Caco-2 (cell line): ENCODE measurements at regions not wholly inside any gene's neighbourhood (a gene's known extent, or its start where the extent isn't known, plus 50 kb on each side); places are given as distances from the start of the nearest gene placed in this dataset.
"Not testable (repeated sequence)": the region's sequence is repeated elsewhere in the genome, so short reads cannot be mapped to it uniquely, and the experiment has no call there.

Experiments
- BruUV-seq: library from RNA; stranded (reverse); fragments of 400-500 nt; replicated peaks from 2 replicates; lab custom pipeline; 2021; lab: Mats Ljungman, UMichigan
- CTCF ChIA-PET: fragments of 300-600 bp; sonication (Branson Sonifier 250); formaldehyde crosslinking; loops from one replicate; lab custom pipeline; 2022; ENCODE audit warnings: antibody characterized with exemption; lab: Charles Lee
- POLR2A ChIA-PET: fragments of 300-600 bp; sonication (Branson Sonifier 250); formaldehyde crosslinking; loops from one replicate; lab custom pipeline; 2022; ENCODE audit warnings: antibody characterized with exemption; lab: Charles Lee
- DNase-seq, 2 experiments: peaks; one replicate each; pipeline versions ENCODE4 v3.0.0 to v3.0.0-alpha.2; 2020 to 2022
- H3K27me3 ChIP-seq: replicated peaks from 2 replicates; pipeline ENCODE4 v1.6.0; 2011; ENCODE audit warnings: low read length; ENCODE audit not compliant: control insufficient read depth, insufficient read depth
- H3K36me3 ChIP-seq: 2 replicates; pipeline ENCODE4 v1.5.1; 2011; ENCODE audit warnings: low read length; ENCODE audit not compliant: control insufficient read depth, insufficient read depth
- H3K4me1 ChIP-seq: fragments of 250-450 bp; sonication (Bioruptor Pico); 2 replicates; pipeline ENCODE4 v1.5.1; 2020; ENCODE audit warnings: mild to moderate bottlenecking
- H3K4me3 ChIP-seq: 2 replicates; pipeline ENCODE4 v1.5.1; 2011; ENCODE audit warnings: low read depth, mild to moderate bottlenecking, control low read depth, low read length
- H3K9me3 ChIP-seq: fragments of 250-450 bp; sonication (Bioruptor Pico); 2 replicates; pipeline ENCODE4 v1.5.1; 2020; ENCODE audit warnings: mild to moderate bottlenecking, moderate library complexity
- H3K27ac Mint-ChIP-seq: one replicate; pipeline ENCODE4 v1.8.0; 2022; ENCODE audit warnings: mixed read lengths; ENCODE audit not compliant: unreplicated experiment
- H3K27me3 Mint-ChIP-seq: one replicate; pipeline ENCODE4 v1.8.0; 2022; ENCODE audit warnings: mixed read lengths; ENCODE audit not compliant: insufficient read depth, unreplicated experiment
- H3K36me3 Mint-ChIP-seq: one replicate; pipeline ENCODE4 v1.8.0; 2022; ENCODE audit warnings: mild to moderate bottlenecking, mixed read lengths; ENCODE audit not compliant: insufficient read depth, unreplicated experiment
- H3K4me1 Mint-ChIP-seq: one replicate; pipeline ENCODE4 v1.8.0; 2022; ENCODE audit warnings: low read depth, mixed read lengths; ENCODE audit not compliant: unreplicated experiment
- H3K4me3 Mint-ChIP-seq: one replicate; pipeline ENCODE4 v1.8.0; 2022; ENCODE audit warnings: mild to moderate bottlenecking, moderate library complexity, mixed read lengths; ENCODE audit not compliant: unreplicated experiment
- H3K9me3 Mint-ChIP-seq: one replicate; pipeline ENCODE4 v1.8.0; 2022; ENCODE audit warnings: mixed read lengths; ENCODE audit not compliant: unreplicated experiment
- intact Hi-C: fragments of 100-400 bp; cut with micrococcal nuclease; formaldehyde crosslinking; loops from one replicate; pipeline ENCODE4 v1.10.0; 2022; ENCODE audit not compliant: unreplicated experiment
- TF ChIP-seq, protein P1 (sequence below), 2 experiments: fragments of 200-600 bp in 1 of 2; IDR thresholded peaks; 1 replicate in 1 of 2; 2 replicates in 1 of 2; pipeline versions ENCODE4 v1.5.1 to v1.8.0; 2011 to 2022; ENCODE audit warnings: antibody characterized with exemption in 1 of 2, control low read depth in 1 of 2, inconsistent platforms in 1 of 2, low read depth in 1 of 2, low read length in 1 of 2, mild to moderate bottlenecking in 1 of 2, moderate library complexity in 1 of 2; ENCODE audit not compliant: insufficient read depth in 1 of 2, severe bottlenecking in 1 of 2, unreplicated experiment in 1 of 2

DNA sequence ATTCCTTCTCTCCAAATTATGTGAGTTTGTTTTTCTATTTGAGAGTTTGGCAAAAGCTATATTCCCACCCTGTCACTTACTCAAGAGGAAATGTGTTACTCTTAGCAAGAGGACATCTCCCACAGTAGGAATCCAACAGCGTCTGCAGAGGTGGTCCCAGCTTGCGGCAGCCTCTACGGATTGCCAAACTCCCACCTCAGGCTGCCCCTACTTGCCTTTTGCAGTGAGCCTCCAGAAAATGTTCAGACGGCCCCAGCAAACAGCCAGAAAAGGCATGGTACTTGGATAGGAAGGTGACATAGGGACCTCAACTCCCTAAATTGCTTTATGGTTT is 158.4 kb downstream of the SUCLG1 start:
- H3K9me3 Mint-ChIP-seq: peaks cover 29% of the 10 kb centered on the region
- peaks cover 50% of the 10 kb centered on the region for H3K4me1 ChIP-seq
- BruUV-seq: no TSS peak
- TF ChIP-seq, protein P1, sequence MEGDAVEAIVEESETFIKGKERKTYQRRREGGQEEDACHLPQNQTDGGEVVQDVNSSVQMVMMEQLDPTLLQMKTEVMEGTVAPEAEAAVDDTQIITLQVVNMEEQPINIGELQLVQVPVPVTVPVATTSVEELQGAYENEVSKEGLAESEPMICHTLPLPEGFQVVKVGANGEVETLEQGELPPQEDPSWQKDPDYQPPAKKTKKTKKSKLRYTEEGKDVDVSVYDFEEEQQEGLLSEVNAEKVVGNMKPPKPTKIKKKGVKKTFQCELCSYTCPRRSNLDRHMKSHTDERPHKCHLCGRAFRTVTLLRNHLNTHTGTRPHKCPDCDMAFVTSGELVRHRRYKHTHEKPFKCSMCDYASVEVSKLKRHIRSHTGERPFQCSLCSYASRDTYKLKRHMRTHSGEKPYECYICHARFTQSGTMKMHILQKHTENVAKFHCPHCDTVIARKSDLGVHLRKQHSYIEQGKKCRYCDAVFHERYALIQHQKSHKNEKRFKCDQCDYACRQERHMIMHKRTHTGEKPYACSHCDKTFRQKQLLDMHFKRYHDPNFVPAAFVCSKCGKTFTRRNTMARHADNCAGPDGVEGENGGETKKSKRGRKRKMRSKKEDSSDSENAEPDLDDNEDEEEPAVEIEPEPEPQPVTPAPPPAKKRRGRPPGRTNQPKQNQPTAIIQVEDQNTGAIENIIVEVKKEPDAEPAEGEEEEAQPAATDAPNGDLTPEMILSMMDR (IDR thresholded peaks at IDR 0.05; ENCODE audit: insufficient read depth in 1 of 2, low read depth in 1 of 2, low read length in 1 of 2, severe bottlenecking in 1 of 2, unreplicated experiment in 1 of 2): no peak
- H3K4me3 ChIP-seq: no peak overlapping the region
- no peak overlapping the region for H3K27ac Mint-ChIP-seq
- ChIA-PET POLR2A (no interaction called here), CTCF (interaction anchor here (1.7 kb wide), 1 partner anchor 14 kb away, joined by 7 read pairs; no protein-coding TSS in a partner anchor)
- H3K27me3 ChIP-seq: no peaks in the 10 kb centered on the region
- intact Hi-C loops: loop anchor here (1.0 kb wide), 2 partner anchors 53 to 479 kb away; no protein-coding TSS in a partner anchor
- no peak overlapping the region for H3K4me3 Mint-ChIP-seq
- H3K36me3 Mint-ChIP-seq: no peaks in the 10 kb centered on the region
- peaks cover 42% of the 10 kb centered on the region for H3K4me1 Mint-ChIP-seq
- H3K27me3 Mint-ChIP-seq: no peaks in the 10 kb centered on the region
- DNase-seq: no peak
- H3K36me3 ChIP-seq: no peaks in the 10 kb centered on the region; the same call in 1 of the 2 replicates
- peaks cover 14% of the 10 kb centered on the region; the same call in 1 of the 2 replicates for H3K9me3 ChIP-seq

DNA sequence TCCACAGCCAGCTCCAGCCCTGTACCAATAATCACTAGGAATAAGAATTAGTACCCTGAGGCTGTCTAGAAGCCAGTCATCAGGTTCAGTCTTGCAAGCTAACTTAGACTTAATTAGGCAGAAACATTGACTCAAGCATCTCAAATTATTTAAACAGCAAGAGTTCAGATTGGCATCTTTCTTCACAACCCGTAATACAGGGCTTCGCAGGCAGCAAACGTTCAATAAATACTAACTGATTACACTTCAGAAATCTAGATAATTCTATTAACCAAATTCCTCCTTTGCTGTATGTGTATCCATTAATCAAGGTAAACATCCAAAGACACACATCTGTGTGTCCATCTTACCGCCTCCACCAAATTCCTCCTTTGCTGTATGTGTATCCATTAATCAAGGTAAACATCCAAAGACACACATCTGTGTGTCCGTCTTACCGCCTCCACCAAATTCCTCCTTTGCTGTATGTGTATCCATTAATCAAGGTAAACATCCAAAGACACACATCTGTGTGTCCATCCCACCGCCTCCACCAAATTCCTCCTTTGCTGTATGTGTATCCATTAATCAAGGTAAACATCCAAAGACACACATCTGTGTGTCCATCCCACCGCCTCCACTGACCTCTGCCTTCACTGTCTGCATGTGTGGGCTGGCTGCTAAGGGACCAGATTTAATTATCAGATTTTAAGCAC is 158.9 kb downstream of the SUCLG1 start:
- BruUV-seq, H3K4me3 Mint-ChIP-seq, H3K4me3 ChIP-seq, H3K36me3 Mint-ChIP-seq, POLR2A ChIA-PET, H3K27me3 Mint-ChIP-seq, H3K27me3 ChIP-seq, H3K36me3 ChIP-seq: not testable (repeated sequence)
- peaks cover 42% of the 10 kb centered on the region for H3K4me1 Mint-ChIP-seq
- H3K4me1 ChIP-seq: peaks cover 50% of the 10 kb centered on the region
- peak; percentile 73 to 85 for DNase-seq
- intact Hi-C loops: loop anchor here (1.0 kb wide), 2 partner anchors 53 to 479 kb away; no protein-coding TSS in a partner anchor
- CTCF ChIA-PET: interaction anchor here (1.1 to 1.7 kb wide), 2 partner anchors 15 to 277 kb away, joined by 3 to 7 read pairs; no protein-coding TSS in a partner anchor
- H3K9me3 ChIP-seq: peaks cover 11% of the 10 kb centered on the region; the same call in 1 of the 2 replicates
- peaks cover 24% of the 10 kb centered on the region for H3K9me3 Mint-ChIP-seq
- peak overlapping the region; percentile 65 for H3K27ac Mint-ChIP-seq

DNA sequence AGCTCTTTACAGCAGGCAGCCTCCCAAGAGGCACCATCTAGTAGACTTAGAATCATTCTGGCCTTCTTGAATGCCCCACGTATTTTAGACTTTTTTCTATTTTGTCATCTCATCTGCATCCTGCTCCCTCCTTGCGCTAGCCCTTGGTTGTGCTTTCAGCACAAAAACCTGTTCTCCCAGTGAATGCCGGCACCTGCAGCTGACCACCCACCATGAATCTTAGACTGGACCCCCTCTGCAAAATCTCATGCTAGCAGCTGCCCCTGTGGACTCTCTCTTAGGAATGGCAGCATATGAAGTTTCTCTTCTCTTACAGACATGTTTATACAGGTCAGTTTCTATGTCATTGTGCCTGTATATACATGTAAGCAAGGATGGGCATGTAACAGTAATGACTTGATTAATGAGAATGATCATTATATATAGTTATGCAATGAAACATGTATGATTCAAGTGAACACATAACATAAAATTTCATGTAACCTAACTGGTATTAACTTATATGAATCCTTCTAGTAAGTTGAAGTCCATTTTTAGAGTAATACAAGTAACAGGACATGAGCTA is 159.8 kb downstream of the SUCLG1 start:
- H3K4me1 Mint-ChIP-seq: peaks cover 42% of the 10 kb centered on the region
- H3K27ac Mint-ChIP-seq: peak overlapping the region; percentile 65
- TF ChIP-seq, protein P1 (IDR thresholded peaks at IDR 0.05; ENCODE audit: insufficient read depth in 1 of 2, low read depth in 1 of 2, low read length in 1 of 2, severe bottlenecking in 1 of 2, unreplicated experiment in 1 of 2): no peak
- DNase-seq: no peak
- ChIA-PET CTCF (interaction anchor here (1.1 kb wide), 1 partner anchor 276 kb away, joined by 3 read pairs; no protein-coding TSS in a partner anchor), POLR2A (no interaction called here)
- intact Hi-C loops: no loop called here
- Histone ChIP-seq H3K36me3 (no peaks in the 10 kb centered on the region; the same call in 1 of the 2 replicates), H3K4me1 (peaks cover 51% of the 10 kb centered on the region), H3K4me3 (no peak overlapping the region), H3K9me3 (peaks cover 11% of the 10 kb centered on the region; the same call in 1 of the 2 replicates), H3K27me3 (no peaks in the 10 kb centered on the region)
- peaks cover 19% of the 10 kb centered on the region for H3K9me3 Mint-ChIP-seq
- H3K4me3 Mint-ChIP-seq: peak overlapping the region; percentile 32
- no peaks in the 10 kb centered on the region for H3K36me3 Mint-ChIP-seq
- BruUV-seq: no TSS peak
- H3K27me3 Mint-ChIP-seq: no peaks in the 10 kb centered on the region
